ENCODE measurements at regions not wholly inside any gene's neighbourhood (a gene's known extent, or its start where the extent isn't known, plus 50 kb on each side); places are given as distances from the start of the nearest gene placed in this dataset.
A peak's percentile ranks its signal among the peaks of the same experiment; 100 is the strongest.
"Not testable (repeated sequence)": the region's sequence is repeated elsewhere in the genome, so short reads cannot be mapped to it uniquely, and the experiment has no call there.

- no peak overlapping the region for H3K4me3 Mint-ChIP-seq
- H3K27ac Mint-ChIP-seq, result no peak overlapping the region
- no peak for ATAC-seq
- DNase-seq, result no peak
- H3K9me3 Mint-ChIP-seq (ENCODE audit: low read depth), result no peaks in the 10 kb centered on the region
- H3K4me1 Mint-ChIP-seq, result no peaks in the 10 kb centered on the region
- no peaks in the 10 kb centered on the region for H3K27me3 Mint-ChIP-seq
- H3K36me3 Mint-ChIP-seq, result peaks cover 38% of the 10 kb centered on the region
- CTCF ChIA-PET, result no interaction called here
These were observed 346.5 kb downstream of the TYW1 start for GRCh38 chr7:67343114-67343513.

GRCh38 chr7:67343572-67343971 lies 346.9 kb downstream of the TYW1 start:
- Mint-ChIP-seq H3K36me3 (peaks cover 38% of the 10 kb centered on the region), H3K27ac (no peak overlapping the region), H3K9me3 (ENCODE audit: low read depth) (no peaks in the 10 kb centered on the region), H3K27me3 (no peaks in the 10 kb centered on the region), H3K4me1 (no peaks in the 10 kb centered on the region), H3K4me3 (no peak overlapping the region)
- ATAC-seq, result no peak
- CTCF ChIA-PET, result no interaction called here
- DNase-seq, result no peak

GRCh38 chr7:67344481-67345193 lies 348.0 kb downstream of the TYW1 start:
- DNase-seq (no peak), ATAC-seq (no peak)
- Mint-ChIP-seq H3K27me3 (no peaks in the 10 kb centered on the region), H3K36me3 (peaks cover 36% of the 10 kb centered on the region), H3K9me3 (ENCODE audit: low read depth) (no peaks in the 10 kb centered on the region), H3K4me3 (no peak overlapping the region), H3K27ac (no peak overlapping the region), H3K4me1 (no peaks in the 10 kb centered on the region)
- CTCF ChIA-PET, result no interaction called here

- Mint-ChIP-seq H3K36me3 (peaks cover 31% of the 10 kb centered on the region), H3K4me1 (no peaks in the 10 kb centered on the region), H3K27me3 (no peaks in the 10 kb centered on the region), H3K27ac (no peak overlapping the region), H3K4me3 (no peak overlapping the region), H3K9me3 (ENCODE audit: low read depth) (no peaks in the 10 kb centered on the region)
- CTCF ChIA-PET, result no interaction called here
- DNase-seq, result no peak
- no peak for ATAC-seq
These were observed 349.5 kb downstream of the TYW1 start for GRCh38 chr7:67346126-67346525.

GRCh38 chr7:67346876-67347275 lies 350.2 kb downstream of the TYW1 start:
- no peaks in the 10 kb centered on the region for H3K9me3 Mint-ChIP-seq (ENCODE audit: low read depth)
- H3K4me1 Mint-ChIP-seq, result no peaks in the 10 kb centered on the region
- H3K27me3 Mint-ChIP-seq, result no peaks in the 10 kb centered on the region
- H3K36me3 Mint-ChIP-seq, result peaks cover 29% of the 10 kb centered on the region
- CTCF ChIA-PET, result no interaction called here
- H3K4me3 Mint-ChIP-seq, result no peak overlapping the region
- ATAC-seq (no peak), DNase-seq (no peak)
- H3K27ac Mint-ChIP-seq, result no peak overlapping the region

GRCh38 chr7:67348171-67348570 lies 351.5 kb downstream of the TYW1 start:
- no peak for ATAC-seq
- H3K9me3 Mint-ChIP-seq (ENCODE audit: low read depth), result no peaks in the 10 kb centered on the region
- peaks cover 20% of the 10 kb centered on the region for H3K36me3 Mint-ChIP-seq
- H3K27me3 Mint-ChIP-seq, result no peaks in the 10 kb centered on the region
- CTCF ChIA-PET, result no interaction called here
- no peak overlapping the region for H3K4me3 Mint-ChIP-seq
- H3K4me1 Mint-ChIP-seq, result no peaks in the 10 kb centered on the region
- no peak overlapping the region for H3K27ac Mint-ChIP-seq
- DNase-seq, result no peak

GRCh38 chr7:67357653-67358052 lies 361.0 kb downstream of the TYW1 start:
- H3K36me3 Mint-ChIP-seq, CTCF ChIA-PET, H3K4me3 Mint-ChIP-seq: not testable (repeated sequence)

GRCh38 chr7:67358316-67358715 lies 361.7 kb downstream of the TYW1 start:
- DNase-seq; H3K4me3 Mint-ChIP-seq; H3K36me3 Mint-ChIP-seq; ATAC-seq; H3K4me1 Mint-ChIP-seq; H3K27me3 Mint-ChIP-seq; H3K27ac Mint-ChIP-seq; H3K9me3 Mint-ChIP-seq (ENCODE audit: low read depth): not testable (repeated sequence)
- CTCF ChIA-PET, result interaction anchor here (1.0 kb wide), 1 partner anchor 13 kb away, joined by 3 read pairs; no protein-coding TSS in a partner anchor

More at GRCh38 chr7:67357653-67358052, 361.0 kb downstream of the TYW1 start:
- DNase-seq; H3K27ac Mint-ChIP-seq; H3K27me3 Mint-ChIP-seq; H3K9me3 Mint-ChIP-seq (ENCODE audit: low read depth); H3K4me1 Mint-ChIP-seq; ATAC-seq: not testable (repeated sequence)

- CTCF ChIA-PET, result interaction anchor here (1.0 kb wide), 1 partner anchor 13 kb away, joined by 3 read pairs; no protein-coding TSS in a partner anchor
- not testable (repeated sequence) for DNase-seq; H3K36me3 Mint-ChIP-seq; H3K27ac Mint-ChIP-seq; H3K4me1 Mint-ChIP-seq; H3K9me3 Mint-ChIP-seq (ENCODE audit: low read depth); ATAC-seq; H3K4me3 Mint-ChIP-seq; H3K27me3 Mint-ChIP-seq
These were observed 362.1 kb downstream of the TYW1 start for GRCh38 chr7:67358738-67359137.

GRCh38 chr7:67359900-67360299 lies 363.3 kb downstream of the TYW1 start:
- Mint-ChIP-seq H3K36me3 (peaks cover 3% of the 10 kb centered on the region), H3K4me1 (no peaks in the 10 kb centered on the region), H3K27ac (no peak overlapping the region), H3K4me3 (no peak overlapping the region), H3K9me3 (ENCODE audit: low read depth) (peaks cover 2% of the 10 kb centered on the region), H3K27me3 (no peaks in the 10 kb centered on the region)
- CTCF ChIA-PET, result interaction anchor here (1.3 kb wide), 1 partner anchor 12 kb away, joined by 3 read pairs; no protein-coding TSS in a partner anchor
- DNase-seq (no peak), ATAC-seq (no peak)

- H3K36me3 Mint-ChIP-seq, result peaks cover 2% of the 10 kb centered on the region
- no peak overlapping the region for H3K4me3 Mint-ChIP-seq
- CTCF ChIA-PET, result interaction anchor here (1.3 kb wide), 1 partner anchor 11 kb away, joined by 3 read pairs; no protein-coding TSS in a partner anchor
- no peak overlapping the region for H3K27ac Mint-ChIP-seq
- no peak for ATAC-seq
- DNase-seq, result no peak
- H3K4me1 Mint-ChIP-seq, result no peaks in the 10 kb centered on the region
- H3K9me3 Mint-ChIP-seq (ENCODE audit: low read depth), result peaks cover 2% of the 10 kb centered on the region
- H3K27me3 Mint-ChIP-seq, result no peaks in the 10 kb centered on the region
These were observed 364.5 kb downstream of the TYW1 start for GRCh38 chr7:67361150-67361549.

- Mint-ChIP-seq H3K27me3 (no peaks in the 10 kb centered on the region), H3K4me1 (no peaks in the 10 kb centered on the region), H3K4me3 (no peak overlapping the region), H3K27ac (no peak overlapping the region), H3K9me3 (ENCODE audit: low read depth) (no peaks in the 10 kb centered on the region), H3K36me3 (no peaks in the 10 kb centered on the region)
- ATAC-seq, result no peak
- DNase-seq, result no peak
- CTCF ChIA-PET, result interaction anchor here (1.3 kb wide), 1 partner anchor 13 kb away, joined by 5 read pairs; no protein-coding TSS in a partner anchor
These were observed 367.9 kb downstream of the TYW1 start for GRCh38 chr7:67364441-67365017.

GRCh38 chr7:67371429-67372305 lies 375.0 kb downstream of the TYW1 start:
- H3K4me3 Mint-ChIP-seq, result no peak overlapping the region
- CTCF ChIA-PET, result interaction anchor here (0.9 to 1.2 kb wide), 3 partner anchors 8 to 13 kb away, joined by 3 to 4 read pairs (median 3); no protein-coding TSS in a partner anchor
- DNase-seq (peak; percentile 61), ATAC-seq (peak; percentile 82)
- H3K4me1 Mint-ChIP-seq, result no peaks in the 10 kb centered on the region
- no peaks in the 10 kb centered on the region for H3K9me3 Mint-ChIP-seq (ENCODE audit: low read depth)
- peaks cover 3% of the 10 kb centered on the region for H3K27me3 Mint-ChIP-seq
- no peaks in the 10 kb centered on the region for H3K36me3 Mint-ChIP-seq
- no peak overlapping the region for H3K27ac Mint-ChIP-seq
